ENCODE measurements at regions not wholly inside any gene's neighbourhood (a gene's known extent, or its start where the extent isn't known, plus 50 kb on each side); places are given as distances from the start of the nearest gene placed in this dataset.

DNA sequence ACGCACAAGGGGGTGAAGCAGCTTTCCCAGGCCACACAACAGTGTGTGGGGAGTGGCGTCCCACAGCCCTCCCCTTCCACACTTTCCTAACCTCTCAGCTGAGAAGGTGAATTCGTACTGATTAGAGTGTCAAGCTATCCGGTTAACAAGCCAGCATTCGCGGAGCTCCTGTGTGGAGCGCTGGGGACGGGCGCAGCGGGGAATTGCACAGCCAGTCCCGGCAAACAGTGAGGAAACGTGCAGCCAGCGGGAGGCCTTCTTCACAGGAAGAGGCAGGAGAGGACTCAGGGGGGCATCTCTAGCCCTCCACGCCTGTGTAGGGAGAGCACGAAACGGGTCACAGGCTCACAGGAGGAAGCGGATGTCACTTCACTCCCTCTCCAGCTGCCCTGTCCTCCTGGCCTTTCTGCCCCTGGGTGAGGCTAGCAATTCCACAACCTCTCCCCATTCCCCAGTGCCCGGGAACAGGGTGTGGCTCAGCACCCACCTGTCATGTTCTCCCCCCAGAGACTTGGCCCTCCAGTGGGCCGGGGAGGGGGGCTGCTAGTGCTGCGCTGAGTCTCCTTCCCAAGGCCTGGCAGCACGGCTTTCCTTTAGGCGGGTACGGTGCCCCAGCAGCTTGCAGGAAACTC is 117.3 kb downstream of the CPZ start:
- no peak for DNase-seq

DNA sequence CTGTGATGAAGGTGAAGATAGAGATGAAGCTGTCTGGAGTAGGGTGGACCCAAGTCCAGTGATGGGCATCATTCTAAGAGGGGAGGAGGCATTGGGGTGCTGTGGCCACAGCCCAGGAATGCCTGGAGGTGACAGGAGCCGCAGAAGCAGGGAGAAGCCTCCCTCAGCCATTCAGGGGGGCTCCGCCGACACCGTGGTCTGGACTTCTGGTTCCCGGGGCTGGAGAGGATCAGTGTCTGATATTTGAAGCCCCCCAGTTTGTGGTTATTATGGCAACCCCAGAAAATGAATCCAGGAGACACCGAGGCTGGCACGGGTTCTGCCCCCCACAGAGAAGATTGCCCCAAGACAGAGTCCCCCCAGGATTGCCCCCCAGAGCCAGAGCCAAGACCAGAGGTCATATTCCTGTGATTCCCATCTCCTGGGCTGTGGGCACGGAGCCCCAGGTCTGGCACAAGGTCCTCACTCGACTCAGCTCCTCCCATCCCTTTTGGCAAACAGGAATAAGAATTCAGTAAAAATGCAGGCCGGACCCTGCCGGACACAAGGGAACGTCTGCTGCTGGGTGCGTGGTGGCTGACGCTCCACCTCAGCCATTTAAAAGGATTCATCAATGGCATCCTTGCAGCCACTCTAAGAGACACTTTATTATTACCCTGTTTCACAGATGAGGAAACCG is 116.6 kb downstream of the CPZ start:
- DNase-seq = no peak

DNA sequence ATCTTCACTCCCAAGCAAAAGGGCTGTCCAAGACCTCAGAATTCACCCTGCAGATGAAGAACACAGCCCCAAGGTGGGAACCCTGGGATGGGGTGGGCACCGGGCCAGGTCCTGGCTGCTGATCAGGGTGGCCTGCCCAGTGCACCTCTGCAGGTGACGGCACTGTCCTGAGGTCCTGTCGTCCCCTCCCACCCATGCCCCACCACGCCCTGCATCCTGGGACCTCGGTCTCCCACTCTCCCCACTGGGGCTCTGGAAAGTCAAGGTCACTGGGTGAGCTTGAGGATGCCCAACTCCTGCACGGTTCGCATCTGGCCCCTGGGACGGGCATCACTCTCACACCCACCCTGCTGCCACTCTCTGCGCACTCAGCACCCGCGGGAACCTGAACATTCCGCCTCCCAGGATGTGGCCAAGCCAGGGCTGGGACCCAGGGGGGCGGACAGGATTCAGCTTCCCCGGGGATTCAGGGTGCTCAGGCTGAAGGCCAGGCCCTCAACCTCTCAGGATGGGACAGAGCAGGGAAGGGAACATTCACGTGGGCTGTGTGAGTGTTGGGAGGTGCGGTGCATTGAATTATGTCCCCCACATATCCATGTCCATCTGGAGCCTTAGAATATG is 115.9 kb downstream of the CPZ start:
- DNase-seq = no peak

DNA sequence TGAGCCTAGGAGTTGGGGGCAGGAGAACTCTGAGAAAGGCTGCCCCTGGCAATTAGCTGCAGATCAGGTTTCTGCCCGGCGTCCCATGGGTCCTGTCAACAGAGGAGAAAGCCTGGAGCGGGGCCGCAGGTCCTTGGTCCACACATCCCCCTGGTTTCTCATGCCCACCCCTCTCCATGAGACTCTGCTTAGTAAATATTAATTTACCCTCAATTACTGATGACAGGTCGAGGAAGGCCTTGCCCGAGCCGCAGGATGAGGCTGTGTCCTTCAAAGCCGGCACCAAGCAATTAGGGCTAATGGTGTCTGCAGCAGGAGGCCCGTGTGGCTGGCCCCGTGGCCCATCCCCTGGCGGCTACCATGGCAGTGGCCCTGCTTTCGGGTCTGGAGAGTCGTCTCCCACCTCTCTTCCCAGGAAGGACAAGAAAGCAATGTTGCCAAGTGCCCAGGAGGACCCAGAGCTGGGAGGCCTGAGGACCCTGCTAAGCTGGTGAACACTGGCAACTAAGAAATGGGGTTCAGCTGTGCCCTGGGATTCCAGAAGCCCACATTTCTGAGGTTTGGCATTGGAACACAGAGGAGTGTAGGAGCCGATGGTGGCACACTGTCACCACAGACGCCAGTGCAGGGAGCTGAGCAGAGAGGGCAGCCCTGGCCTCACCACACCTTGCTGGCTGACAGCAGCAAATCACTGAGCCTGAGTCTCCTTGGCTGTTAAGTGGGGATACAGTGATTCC is 114.6 kb downstream of the CPZ start:
- DNase-seq = no peak

DNA sequence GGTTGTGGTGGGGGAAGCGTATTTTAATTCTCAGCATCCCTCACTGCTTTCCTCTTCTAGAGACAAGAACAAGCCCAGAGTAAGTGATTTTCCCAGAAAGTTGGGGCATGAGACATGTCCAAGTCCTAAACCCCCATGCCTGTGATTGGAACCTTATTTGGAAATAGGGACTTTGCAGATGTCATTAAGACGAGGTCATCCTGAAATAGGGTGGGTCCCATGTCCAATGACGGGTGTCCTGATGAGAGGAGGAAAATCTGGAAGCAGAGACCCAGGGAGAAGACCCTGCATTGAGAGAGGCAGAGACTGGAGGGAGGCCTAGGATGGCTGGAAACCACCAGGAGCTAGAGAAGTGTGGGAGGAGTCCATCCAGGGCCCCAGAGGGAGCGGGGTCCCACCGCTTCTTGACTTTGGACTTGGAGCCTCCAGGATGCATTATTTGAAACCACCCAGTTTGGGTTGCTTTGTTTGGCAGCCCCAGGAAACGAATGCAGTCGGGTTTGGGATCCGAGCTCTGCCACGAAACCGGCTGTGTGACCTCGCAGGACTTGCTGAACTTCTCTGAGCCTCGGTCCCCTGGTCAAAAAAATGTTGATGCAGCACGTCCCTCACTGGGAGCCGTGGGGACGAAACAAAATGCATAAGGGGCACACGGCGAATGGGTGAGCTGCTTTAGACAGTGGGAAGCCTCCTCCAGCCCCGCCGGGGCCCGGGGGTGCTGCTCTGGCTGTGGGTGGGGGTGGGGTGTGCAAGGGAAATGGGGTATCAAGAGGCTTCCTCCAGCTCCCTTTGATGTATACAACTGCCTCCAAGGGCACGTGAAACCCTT is 113.9 kb downstream of the CPZ start:
- no peak for DNase-seq

DNA sequence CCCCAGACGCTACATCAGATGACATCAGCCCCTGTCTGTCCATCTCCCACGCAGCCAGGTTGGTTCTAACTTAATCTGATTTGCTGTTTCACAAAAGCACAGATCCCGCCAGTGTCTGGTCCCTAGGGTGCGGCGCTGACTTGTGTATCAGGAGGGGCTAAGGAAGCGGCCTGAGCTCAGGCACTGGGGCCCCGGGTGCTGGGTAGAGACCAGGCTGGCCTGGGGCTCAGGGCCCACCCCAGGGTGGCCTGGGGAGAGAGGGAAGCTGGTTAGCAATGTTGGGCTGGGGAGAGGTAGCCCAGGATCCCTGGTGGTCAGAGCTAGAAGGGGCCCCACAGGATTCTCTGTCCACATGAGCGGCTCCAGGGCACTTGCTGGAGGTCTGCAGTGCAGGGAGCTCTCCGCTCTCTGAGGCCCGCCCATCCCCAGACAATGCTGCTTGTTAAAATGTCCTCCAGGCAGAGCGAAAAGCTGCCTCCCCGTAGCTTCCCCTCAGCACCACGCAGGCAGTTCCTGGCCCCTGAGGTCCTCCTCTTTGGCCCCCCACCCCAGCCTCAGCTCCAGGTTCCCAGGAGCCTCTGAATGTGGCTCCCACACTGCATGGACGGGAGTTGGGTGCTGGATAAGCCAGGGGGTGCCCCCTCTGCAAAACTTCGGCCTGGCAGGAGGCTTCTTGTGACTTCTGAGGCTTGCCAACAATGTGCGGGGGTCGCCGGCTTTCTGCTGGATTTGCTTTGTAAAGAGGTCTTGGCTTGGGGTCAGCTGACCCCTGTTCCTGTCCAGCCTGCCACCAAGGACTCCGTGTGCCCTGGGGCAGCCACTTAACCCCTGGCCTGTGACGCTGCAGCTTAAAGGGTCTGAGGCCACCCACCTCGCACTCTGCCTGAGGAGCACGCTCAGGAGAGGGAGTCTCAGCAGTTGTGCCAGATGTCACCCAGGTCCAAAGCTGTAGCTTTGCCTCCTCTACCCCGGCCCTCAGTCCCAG is 112.9 kb downstream of the CPZ start:
- DNase-seq = no peak

DNA sequence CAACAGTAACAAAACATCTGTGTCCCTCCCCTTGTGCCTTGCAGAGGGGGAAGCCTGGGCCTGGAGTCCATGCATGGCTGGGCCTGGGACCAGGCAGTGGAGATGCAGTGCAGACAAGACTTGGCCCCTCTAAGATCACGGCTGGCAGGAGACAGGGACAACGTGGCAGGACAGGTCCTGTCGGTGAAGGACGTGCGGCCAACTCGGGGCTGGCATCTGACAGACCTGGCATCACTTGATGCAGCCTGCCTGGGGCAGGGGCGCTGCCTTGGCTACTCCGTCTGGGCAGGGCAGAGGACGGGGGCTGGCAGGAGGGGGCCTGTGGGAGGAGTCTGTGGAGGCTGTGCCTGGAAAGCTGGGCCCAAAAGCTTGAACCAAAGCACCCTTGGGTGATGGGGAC is 112.1 kb downstream of the CPZ start:
- no peak for DNase-seq

DNA sequence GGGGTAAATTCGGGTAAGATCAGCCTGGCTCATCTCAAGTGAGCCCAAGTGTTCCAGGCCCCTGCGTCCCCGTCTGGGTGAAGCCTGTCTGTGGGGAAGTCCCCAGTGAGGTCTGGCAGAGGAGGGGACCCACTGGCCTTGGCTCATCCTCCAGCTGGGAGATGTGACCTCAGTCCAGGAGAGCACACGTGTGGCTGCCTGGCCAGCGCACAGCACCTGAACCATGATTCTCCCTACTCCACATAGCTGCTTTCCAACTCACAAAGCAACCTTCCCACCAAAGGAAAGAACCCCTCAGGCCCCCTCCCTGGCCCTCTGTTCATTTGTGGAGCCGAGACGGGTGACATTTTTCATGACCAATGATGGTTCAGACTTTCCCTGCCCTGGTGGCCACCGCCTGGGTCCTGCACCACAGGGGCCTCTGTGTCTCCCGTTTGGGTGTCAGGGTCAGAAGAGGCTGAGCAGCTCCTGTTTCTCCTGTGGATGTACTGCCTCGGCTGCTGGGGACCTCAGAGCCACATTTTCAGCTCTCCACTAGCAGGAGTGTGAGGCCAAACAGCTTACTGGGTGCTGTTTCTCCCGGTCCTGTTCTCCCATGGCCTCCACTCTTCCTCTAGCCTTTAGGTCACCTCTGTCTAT is 111.4 kb downstream of the CPZ start:
- no peak for DNase-seq

DNA sequence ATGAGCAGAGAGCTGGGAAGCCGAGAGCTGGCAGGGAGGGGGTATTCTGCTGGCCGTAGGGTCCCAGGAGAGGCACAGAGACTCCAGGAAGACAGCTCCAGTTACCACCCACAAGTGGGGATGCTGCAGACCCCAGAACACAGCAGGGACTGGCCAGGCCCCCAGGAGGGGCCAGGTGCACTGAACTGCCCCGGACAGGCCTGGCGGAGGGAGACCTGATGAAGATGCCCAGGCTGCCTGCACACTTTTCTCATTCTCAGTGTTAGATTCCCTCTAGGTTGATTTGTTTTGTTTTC is 110.8 kb downstream of the CPZ start:
- DNase-seq = no peak

DNA sequence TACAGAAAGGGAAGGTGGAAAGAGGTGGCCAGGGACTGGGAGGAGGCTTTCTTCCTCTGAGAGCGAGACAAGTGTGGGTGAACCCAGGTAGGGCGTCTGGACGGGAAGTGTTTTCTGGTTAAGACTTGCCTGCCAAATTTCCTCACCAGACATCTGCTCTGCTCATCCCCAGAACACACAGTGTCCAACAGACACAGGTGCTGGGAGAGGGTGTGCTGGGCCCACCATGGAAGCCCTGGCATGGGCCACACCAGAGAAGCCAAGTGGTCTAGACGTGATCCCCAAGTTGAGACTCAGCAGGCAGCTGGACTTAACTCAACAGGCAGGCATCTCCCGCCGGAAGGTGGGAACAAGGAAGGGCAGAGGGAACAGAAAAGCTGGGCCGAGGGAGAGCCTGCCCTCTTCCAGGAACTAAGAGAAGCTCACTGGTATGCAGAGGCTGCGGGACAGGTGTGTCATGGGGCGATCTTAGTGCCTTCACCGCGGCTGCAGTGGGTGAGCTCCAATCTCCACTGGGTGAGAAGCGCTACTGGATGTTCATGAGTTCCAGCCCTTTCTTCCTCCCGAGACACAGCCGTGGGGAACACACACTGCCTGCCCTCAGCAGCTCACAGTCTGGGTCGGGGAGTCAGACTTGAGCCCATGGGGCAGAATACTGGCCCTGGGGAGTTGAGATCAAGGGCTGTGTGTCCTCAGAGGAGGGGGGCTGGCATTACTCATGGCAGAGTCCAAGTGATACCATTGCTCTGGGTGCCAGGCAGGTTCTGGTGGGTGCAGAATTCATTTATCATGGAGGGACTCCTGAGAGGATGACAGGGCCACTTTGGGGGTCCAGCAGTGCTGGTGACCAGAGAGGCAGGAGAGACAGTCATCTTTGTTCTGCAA is 110.2 kb downstream of the CPZ start:
- DNase-seq = no peak

DNA sequence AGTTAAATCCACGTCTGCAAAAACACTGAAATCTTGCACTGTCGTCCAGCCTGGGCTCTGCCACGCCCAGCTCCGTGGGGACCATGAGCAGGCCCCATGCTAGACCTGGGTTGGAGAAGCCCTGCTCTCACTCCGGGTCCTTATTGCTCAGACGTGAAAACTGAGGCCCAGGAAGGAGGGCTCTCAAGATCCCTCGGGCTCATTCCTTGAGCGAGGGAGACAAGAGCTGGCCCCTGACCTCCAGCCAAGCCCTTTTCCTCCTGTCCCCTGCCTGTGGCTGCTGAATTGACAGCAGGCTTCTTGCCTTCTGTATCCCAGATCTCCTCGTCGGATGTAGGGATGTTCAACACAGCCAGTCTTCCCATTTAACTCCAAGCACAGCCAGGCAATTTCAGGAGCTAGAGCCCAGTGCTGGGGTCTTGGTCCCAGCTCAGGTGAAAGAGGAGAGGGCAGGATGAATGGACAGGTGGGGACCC is 109.5 kb downstream of the CPZ start:
- no peak for DNase-seq

DNA sequence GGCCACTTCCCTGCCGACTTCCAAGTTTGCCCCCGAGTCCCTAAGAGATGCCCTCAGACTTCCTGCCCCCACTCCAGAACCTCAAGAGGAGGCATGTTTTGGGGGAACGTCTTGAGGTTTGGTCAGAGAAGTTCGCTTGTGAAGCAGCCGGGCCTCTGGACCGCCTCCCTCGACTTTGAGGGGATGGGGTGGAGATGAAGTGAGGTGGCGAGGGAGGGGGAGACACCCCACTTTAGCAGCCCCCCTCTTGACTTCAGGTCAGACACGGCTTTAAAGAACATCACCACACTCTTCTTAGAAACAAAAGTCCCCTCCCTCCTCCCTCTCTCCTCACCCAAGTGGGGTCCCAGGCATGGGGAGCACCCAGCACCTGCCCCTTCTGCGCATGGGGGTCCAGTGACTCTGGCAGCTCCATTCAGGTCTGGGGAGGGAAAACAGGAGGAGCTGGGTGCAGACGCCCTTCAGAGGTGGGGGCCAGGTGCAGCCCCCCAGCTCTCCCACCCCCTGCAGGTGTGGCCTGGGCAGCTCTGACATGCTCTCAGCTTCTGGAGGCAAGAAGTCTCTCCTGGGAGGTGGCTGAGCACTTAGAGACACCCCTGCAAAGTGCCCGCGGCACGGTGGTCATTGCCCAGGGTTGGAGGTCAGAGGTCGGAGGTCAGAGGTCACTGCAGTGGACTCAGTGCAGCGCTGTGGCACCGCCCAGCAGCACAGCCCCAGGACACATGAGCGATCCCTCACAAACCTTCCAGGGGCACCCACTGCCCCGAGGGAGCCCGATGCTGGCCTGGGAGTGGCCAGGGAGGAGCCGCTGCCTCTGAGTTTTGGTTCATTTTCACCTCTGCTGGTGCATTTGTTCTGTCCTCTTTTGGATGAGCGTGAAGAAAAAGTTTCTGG is 108.8 kb downstream of the CPZ start:
- DNase-seq = no peak

DNA sequence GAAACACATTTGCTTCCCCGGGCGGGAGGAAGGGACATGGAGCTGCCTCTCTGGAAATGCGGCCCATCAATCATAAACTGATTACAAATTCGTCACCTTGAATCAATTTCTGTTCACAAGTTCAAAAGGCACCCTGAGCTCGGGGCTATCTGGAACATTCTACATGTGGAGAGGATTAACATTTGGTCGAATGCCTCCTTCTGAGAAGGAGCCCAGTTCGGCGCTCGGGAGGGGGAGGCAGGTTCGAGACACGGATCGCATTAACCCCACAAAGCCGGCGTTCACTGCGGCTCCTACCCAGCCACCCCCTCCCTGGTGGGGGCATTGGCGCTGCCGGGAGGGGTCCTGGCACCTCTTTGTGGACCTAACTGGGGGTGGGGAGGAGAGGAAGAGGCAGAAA is 108.0 kb downstream of the CPZ start:
- DNase-seq = no peak

DNA sequence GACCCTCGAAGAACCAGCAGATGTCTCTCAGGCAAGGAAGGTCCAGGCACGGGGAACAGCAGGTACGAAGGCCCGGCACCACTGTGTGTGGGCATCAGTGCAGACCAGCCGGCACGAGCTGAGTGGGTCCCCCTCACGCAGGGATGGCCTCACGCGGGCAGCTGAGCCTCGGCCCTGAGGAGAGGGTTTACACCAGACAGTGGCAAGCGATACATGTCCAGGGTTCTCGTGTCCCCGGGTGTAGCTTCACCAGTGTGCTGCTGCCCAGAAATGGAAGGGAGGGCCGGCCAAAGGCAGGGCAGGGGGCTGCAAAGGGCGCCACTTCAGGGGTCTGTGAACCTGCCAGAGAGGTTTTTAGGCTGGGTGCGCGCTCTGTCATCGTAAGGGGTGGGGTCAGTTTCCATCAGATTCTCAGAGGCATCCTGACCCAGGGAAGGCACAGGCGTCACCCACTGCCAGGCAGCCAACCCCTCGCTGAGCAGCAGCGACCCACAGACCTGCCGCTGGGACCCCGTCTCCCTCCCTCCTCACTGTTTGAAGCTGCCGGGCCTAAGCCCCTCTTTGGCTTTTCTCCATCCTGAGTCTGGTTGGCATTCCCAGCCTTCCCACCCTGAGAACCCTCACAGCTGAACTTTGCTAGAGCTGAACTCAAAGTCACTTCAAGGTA is 107.0 kb downstream of the CPZ start:
- no peak for DNase-seq

DNA sequence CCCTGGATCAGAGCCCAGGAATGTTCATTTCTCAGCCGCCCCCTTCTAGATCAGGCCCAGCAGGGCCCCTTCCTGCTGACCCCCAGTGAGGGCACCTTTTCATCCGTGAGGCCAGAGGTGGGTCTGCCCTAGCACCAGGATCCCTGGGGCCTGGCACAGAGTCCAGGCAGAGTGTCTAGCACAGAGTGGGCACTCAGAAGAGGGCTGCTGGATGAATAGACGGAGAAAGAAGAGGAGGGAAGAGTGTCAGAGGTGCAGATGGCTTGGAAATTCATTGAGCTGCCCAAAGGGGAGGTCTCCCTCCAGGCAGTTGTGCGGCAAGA is 106.5 kb downstream of the CPZ start:
- no peak for DNase-seq

DNA sequence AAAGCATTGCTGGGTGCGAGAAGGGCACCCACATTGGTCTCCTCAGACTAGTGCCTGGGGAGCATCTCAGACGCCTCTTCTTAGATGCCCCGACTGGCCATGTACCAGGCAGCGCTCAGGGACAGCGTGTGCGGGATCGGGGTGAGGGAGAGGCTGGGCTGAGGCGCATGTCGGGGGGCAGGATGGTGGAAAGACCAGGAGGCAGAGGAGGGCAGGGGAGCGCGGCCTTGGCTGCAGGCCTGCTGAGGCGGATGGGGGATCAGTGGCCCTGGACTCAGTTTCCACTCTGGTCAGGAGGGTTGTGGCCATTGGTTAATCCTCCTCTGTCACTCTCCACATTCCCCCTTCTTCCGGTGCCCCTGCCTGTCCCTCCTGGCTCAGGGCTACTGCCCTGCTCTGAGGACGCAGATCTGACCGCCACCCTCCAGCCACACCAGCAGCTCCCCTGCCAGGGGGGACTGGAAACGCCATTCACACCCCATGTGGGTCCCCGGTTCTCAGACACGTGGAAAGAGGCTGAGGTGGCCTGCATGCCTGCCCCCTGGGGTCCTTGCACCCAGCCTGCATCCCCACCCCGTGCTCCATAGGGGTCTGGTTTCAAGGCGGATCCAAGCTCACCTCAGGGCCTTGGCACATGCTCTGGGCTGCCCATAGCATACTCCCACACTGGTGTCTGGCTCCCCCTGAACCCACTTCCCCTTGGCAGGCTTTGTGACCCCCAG is 105.9 kb downstream of the CPZ start:
- no peak for DNase-seq

DNA sequence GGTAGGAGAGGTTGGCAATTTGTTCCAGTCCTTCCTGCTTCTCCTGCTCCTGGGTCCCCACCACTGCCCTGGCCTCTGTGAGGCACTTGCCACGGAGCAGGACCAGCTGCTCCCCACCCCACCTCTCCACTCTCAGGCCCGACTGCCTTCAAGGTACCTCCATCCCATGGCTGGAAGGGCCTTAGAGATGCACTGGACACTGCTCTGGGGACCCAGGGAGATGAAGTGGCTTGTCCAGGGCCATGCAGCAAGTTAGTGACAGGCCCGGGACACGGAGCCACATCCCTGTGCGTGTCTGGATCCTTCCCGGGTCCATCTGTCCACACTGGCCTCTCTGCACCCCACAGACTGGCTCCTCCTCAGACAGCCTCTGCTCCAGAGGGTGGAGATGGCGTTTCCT is 105.3 kb downstream of the CPZ start:
- no peak for DNase-seq
